Aorta (tissue), 5 donors: ENCODE measurements at regions not wholly inside any gene's neighbourhood (a gene's known extent, or its start where the extent isn't known, plus 50 kb on each side); places are given as distances from the start of the nearest gene placed in this dataset.

Experiments
- ATAC-seq: fragments of 200-7000 bp; cut with Tn5 transposase; one replicate; pipeline ENCODE4 v1.9.1; 2022; ENCODE audit warnings: moderate library complexity; ENCODE audit not compliant: low FRiP score
- DNase-seq, 2 donors: peaks; one replicate each; pipeline ENCODE4 v3.0.0-alpha.2; 2020
- H3K27ac ChIP-seq, 2 donors: one replicate each; pipeline ENCODE4 v1.5.1; 2013; ENCODE audit warnings: low read length in 2 of 2, mild to moderate bottlenecking in 2 of 2, moderate library complexity in 2 of 2, control low read depth in 1 of 2, inconsistent platforms in 1 of 2, low read depth in 1 of 2
- H3K27me3 ChIP-seq, 2 donors: one replicate each; pipeline ENCODE4 v1.6.1; 2013; ENCODE audit warnings: control low read depth in 1 of 2, low read length in 1 of 2, mild to moderate bottlenecking in 1 of 2, moderate library complexity in 1 of 2; ENCODE audit not compliant: insufficient read depth in 2 of 2, control insufficient read depth in 1 of 2
- H3K36me3 ChIP-seq, 2 donors: one replicate each; pipeline ENCODE4 v1.6.1; 2013; ENCODE audit warnings: control low read depth in 1 of 2, low read length in 1 of 2, mild to moderate bottlenecking in 1 of 2; ENCODE audit not compliant: insufficient read depth in 2 of 2, control insufficient read depth in 1 of 2
- H3K4me1 ChIP-seq, 2 donors: one replicate each; pipeline ENCODE4 v1.6.1; 2013; ENCODE audit warnings: low read length in 2 of 2, control low read depth in 1 of 2, mild to moderate bottlenecking in 1 of 2, moderate library complexity in 1 of 2; ENCODE audit not compliant: insufficient read depth in 2 of 2, control insufficient read depth in 1 of 2
- H3K4me3 ChIP-seq, 2 donors: one replicate each; pipeline ENCODE4 v1.5.1; 2013; ENCODE audit warnings: low read length in 2 of 2, control low read depth in 1 of 2, mild to moderate bottlenecking in 1 of 2
- H3K9me3 ChIP-seq: one replicate; pipeline ENCODE4 v1.6.1; 2013; ENCODE audit warnings: mild to moderate bottlenecking, low read length; ENCODE audit not compliant: control insufficient read depth
- WGBS, 2 donors: extraction: QIAGEN DNeasy Blood & Tissue Kit; methylation state at CpG; one replicate each; pipeline ENCODE4 v1.1.7; 2013; 5-methylcytosine and 5-hydroxymethylcytosine counted together
- intact Hi-C, 2 donors: fragments of 100-400 bp; cut with DNase I; formaldehyde crosslinking; loops; one replicate each; pipeline versions ENCODE4 v1.14.2 to v1.15.0; 2022
- donor health status: healthy with polysubstance abuse.
- donor health status: Bipolar disorder and iron deficiency.
- donor health status: DM: no; HTN: no; CAD: no.
- donor health status: DM: no; HTN: no; CAD: no.
- donor health status: DM: yes; HTN: yes; CAD: no.

DNA sequence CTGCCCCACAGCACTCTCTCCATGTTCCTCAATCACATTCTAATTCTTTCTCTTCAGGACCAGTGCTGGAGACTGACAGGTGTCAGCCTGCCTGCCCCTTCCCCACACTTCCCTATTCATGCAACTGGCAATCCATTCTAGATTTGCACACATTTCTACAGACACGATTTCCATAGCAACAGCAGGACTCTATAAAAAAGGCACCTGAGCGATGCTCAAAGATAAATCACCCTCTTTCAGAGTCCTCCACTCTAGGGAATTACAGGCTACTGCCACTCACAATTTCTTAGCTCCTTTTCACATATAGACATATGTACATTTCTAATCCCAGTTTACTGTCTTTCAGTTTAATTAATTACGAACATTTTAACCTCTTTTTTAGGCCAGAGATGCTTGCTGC lies 118.1 kb upstream of the ANKRD1 start:
- intact Hi-C loops: no loop called here
- ATAC-seq: no peak
- no peak overlapping the region for H3K4me3 ChIP-seq
- WGBS, 2 donors: 92 to 96% methylated on average over 3 of the region's 3 CpGs
- no peaks in the 10 kb centered on the region for H3K36me3 ChIP-seq
- no peaks in the 10 kb centered on the region for H3K27me3 ChIP-seq
- no peak for DNase-seq
- H3K4me1 ChIP-seq: no peaks in the 10 kb centered on the region
- no peak overlapping the region for H3K27ac ChIP-seq
- no peaks in the 10 kb centered on the region for H3K9me3 ChIP-seq

DNA sequence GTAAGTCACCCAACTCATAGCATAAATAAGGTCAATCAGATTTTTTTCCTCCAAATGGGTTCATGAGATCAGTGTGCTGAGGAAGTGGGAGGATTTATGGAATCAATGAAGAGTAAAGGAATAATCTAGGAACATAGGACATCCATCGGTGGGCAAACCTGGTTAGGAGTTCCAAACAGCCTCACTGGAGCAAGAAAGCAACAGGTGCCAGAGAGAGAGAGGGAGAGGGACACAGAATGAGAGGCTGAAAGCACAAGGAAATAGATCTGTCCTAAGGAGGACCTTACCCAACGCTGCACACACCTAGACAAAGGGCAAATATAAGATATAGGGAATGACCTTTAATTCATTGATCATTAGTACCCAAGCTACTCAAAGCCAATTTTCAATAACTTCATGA lies 119.5 kb upstream of the ANKRD1 start:
- no peaks in the 10 kb centered on the region for H3K27me3 ChIP-seq
- DNase-seq: no peak
- no peaks in the 10 kb centered on the region for H3K4me1 ChIP-seq
- no peak for ATAC-seq
- H3K36me3 ChIP-seq: no peaks in the 10 kb centered on the region
- no peak overlapping the region for H3K27ac ChIP-seq
- intact Hi-C loops: loop anchor here (5.0 to 10.0 kb wide), 2 partner anchors 126 to 212 kb away; no protein-coding TSS in a partner anchor
- H3K9me3 ChIP-seq: no peaks in the 10 kb centered on the region
- H3K4me3 ChIP-seq: no peak overlapping the region
- 97 to 98% methylated on average over 2 of the region's 2 CpGs for WGBS, 2 donors

DNA sequence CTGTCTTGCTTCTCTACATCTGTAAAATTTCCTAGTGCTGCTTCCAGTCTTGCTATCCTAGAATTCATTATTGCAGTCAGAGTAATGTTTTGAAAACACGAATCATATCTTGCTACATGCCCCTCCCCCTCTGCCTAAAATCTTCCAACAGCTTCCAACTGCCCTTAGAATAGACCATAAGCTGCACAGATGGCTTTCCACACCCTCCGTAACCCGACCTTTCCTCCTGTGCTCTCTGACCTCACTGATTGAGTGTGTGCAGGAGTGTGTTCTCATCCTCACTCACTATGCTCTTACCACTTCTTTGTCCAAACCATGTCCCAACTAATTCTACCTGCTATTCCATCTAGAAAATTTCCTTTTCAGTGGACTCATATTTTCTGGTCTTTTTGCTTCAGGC lies 121.2 kb upstream of the ANKRD1 start:
- no peak overlapping the region for H3K4me3 ChIP-seq
- no peak for ATAC-seq
- H3K27me3 ChIP-seq: no peaks in the 10 kb centered on the region
- peaks cover 0 to 3% of the 10 kb centered on the region in 2 donors for H3K4me1 ChIP-seq
- H3K9me3 ChIP-seq: no peaks in the 10 kb centered on the region
- no peak for DNase-seq
- intact Hi-C loops: loop anchor here (5.0 to 10.0 kb wide), 2 partner anchors 127 to 210 kb away; no protein-coding TSS in a partner anchor
- WGBS, 2 donors: 56 to 57% methylated on average over 3 of the region's 3 CpGs
- no peaks in the 10 kb centered on the region for H3K36me3 ChIP-seq
- no peak overlapping the region for H3K27ac ChIP-seq

DNA sequence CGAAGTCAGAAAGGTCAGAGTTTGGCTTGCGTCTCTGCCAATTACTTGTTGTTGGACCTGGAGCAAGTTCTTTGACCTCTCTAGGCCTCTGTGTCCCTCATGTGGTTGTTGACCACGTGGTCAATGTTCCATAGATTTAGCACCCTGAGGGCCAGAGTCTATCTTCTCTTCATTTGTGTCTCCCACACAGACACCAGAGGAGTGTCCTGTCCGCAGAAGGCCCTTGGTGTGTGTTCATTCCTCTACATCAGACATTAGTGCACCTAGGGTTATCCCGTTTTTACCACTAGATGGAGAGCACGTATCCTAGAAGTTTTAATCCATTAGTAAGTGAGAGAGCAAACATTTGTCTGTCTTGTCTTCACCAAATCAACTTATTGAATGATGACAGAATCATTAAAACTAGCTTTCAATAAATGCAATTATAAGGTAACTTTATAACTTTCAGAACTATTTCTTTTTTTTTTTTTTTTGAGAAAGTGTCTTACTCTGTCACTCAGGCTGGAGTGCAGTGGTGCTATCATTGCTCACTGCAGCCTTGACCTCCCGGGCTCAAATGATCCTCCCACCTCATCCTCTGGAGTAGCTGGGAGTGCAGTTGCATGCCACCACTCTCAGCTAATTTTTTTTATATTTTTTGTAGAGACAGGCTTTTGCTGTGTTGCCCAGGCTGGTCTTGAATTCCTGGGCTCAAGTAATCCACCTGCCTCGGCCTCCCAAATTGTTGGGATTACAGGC lies 122.5 kb upstream of the ANKRD1 start:
- no peaks in the 10 kb centered on the region for H3K36me3 ChIP-seq
- H3K27ac ChIP-seq: no peak overlapping the region
- DNase-seq (no peak), ATAC-seq (peak; percentile 13)
- no peaks in the 10 kb centered on the region for H3K27me3 ChIP-seq
- H3K4me1 ChIP-seq: peaks cover 0 to 8% of the 10 kb centered on the region in 2 donors
- H3K4me3 ChIP-seq: no peak overlapping the region
- H3K9me3 ChIP-seq: no peaks in the 10 kb centered on the region
- intact Hi-C loops: loop anchor here (5.0 to 10.0 kb wide), 2 partner anchors 129 to 209 kb away; no protein-coding TSS in a partner anchor
- WGBS, 2 donors: 59 to 68% methylated on average over 8 of the region's 8 CpGs

DNA sequence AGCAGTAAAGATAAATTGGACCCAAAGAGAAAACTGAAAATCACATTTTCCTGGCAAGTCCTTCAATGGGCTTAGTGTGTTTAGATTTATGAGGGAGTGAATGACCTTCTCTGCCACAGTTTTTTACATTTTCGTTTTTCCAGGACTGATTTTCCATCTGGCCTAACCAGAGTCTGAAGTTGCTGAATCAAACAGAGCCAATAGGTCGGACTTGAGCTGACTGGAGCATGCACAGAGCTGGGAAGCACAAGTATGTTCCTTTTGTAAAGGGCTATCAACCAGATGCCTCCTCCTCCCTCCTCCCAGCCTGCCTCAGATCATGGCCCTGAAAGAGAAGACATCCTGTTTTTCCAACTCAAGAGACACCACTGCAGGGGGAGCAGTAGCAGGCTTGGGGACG lies 126.0 kb upstream of the ANKRD1 start:
- intact Hi-C loops: loop anchor here in 1 of 2 donors (10.0 kb wide), 1 partner anchor 132 kb away; no protein-coding TSS in a partner anchor
- Histone ChIP-seq H3K36me3 (no peaks in the 10 kb centered on the region), H3K4me3 (no peak overlapping the region), H3K27me3 (no peaks in the 10 kb centered on the region), H3K27ac (peak overlapping the region in 1 of 2 donors; percentile 84), H3K4me1 (peaks cover 0 to 12% of the 10 kb centered on the region in 2 donors), H3K9me3 (no peaks in the 10 kb centered on the region)
- DNase-seq (no peak), ATAC-seq (peak; percentile 38)
- WGBS, 2 donors: 5 to 6% methylated on average over 3 of the region's 3 CpGs

DNA sequence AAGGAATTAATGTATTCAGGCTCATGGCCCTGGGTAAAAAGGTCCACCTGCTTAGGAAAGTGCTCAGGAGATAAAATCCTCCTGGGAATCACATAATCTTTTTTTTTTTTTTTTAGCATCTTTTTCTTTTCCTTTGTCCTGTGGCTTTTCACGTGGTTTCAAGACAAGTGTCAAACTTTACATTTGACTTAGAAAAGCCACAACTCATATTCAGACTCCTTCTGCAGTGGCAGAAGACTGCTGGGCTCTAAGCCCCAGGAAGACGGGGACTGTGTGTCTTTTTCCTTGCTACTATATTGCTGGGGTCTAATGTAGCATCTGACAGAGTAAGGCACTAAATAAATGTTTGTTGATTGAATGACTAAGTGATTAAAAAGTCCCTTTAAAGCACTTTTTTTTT lies 127.5 kb upstream of the ANKRD1 start:
- DNase-seq (no peak), ATAC-seq (no peak)
- no peak overlapping the region for H3K4me3 ChIP-seq
- H3K4me1 ChIP-seq: peaks cover 0 to 12% of the 10 kb centered on the region in 2 donors
- no peaks in the 10 kb centered on the region for H3K27me3 ChIP-seq
- H3K27ac ChIP-seq: no peak overlapping the region
- WGBS, 2 donors: 71 to 81% methylated on average over 2 of the region's 2 CpGs
- H3K36me3 ChIP-seq: no peaks in the 10 kb centered on the region
- intact Hi-C loops: loop anchor here in 1 of 2 donors (10.0 kb wide), 1 partner anchor 134 kb away; no protein-coding TSS in a partner anchor
- no peaks in the 10 kb centered on the region for H3K9me3 ChIP-seq

DNA sequence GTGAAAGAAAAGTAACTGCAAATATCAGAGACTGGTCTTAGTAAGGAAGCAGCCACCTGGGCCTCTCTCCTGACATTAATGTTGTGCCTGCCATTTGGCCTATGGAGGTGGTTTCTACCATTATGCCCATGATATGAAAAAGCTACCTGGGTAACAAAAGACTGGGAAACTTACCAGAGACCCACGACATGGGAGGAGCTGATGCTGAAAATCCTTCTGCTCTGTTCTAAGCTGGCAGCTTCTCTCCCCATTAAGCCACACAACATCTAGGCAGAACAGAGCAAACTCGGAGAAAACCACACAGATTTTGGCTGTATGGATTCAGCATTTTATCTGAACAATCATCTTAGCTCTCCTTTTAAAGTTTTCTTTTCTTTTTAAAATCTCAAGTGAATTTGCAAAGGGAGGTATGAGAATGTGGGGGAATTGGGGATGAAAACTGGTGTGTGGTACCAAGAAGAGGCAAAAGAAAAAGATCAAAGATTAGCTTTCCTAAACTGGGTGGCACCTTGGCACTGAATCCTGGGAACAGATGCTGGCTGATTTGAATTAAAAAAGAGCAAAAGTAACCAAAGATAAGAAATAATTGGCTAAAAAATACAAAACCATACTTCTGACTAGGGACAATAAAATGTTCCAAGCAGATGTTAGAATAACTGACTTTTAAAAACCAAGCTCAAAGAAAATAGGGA lies 128.6 kb upstream of the ANKRD1 start:
- H3K9me3 ChIP-seq: no peaks in the 10 kb centered on the region
- H3K27ac ChIP-seq: peak overlapping the region in 1 of 2 donors; percentile 36
- DNase-seq (no peak), ATAC-seq (no peak)
- no peaks in the 10 kb centered on the region for H3K27me3 ChIP-seq
- H3K4me3 ChIP-seq: no peak overlapping the region
- no peaks in the 10 kb centered on the region for H3K36me3 ChIP-seq
- H3K4me1 ChIP-seq: peaks cover 0 to 12% of the 10 kb centered on the region in 2 donors
- intact Hi-C loops: loop anchor here in 1 of 2 donors (10.0 kb wide), 1 partner anchor 135 kb away; no protein-coding TSS in a partner anchor
- 8 to 15% methylated on average over 2 of the region's 2 CpGs for WGBS, 2 donors

DNA sequence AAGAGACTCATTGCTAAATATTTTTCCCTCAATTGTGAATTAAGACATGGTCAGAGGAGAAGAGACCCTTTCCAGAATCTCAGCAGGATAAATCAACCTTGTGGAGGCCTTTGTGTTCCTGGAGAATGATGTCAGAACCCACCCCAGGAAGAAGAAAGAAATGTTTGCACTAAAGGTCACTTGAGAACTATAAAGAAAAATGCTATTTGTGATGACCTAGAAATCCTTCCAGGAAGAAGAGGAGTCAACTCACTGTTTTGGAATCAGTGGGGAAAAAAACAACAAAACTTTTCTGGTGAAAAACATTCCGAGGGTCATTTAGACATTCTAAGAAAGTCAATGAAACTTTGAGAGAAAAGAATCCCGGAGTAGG lies 129.1 kb upstream of the ANKRD1 start:
- H3K4me3 ChIP-seq: no peak overlapping the region
- no peak overlapping the region for H3K27ac ChIP-seq
- no peaks in the 10 kb centered on the region for H3K36me3 ChIP-seq
- 31 to 46% methylated on average over 2 of the region's 2 CpGs for WGBS, 2 donors
- no peak for DNase-seq
- intact Hi-C loops: loop anchor here in 1 of 2 donors (10.0 kb wide), 1 partner anchor 135 kb away; no protein-coding TSS in a partner anchor
- H3K9me3 ChIP-seq: no peaks in the 10 kb centered on the region
- no peak for ATAC-seq
- H3K27me3 ChIP-seq: no peaks in the 10 kb centered on the region
- peaks cover 0 to 12% of the 10 kb centered on the region in 2 donors for H3K4me1 ChIP-seq
